GM12878 (cell line): ENCODE measurements at regions not wholly inside any gene's neighbourhood (a gene's known extent, or its start where the extent isn't known, plus 50 kb on each side); places are given as distances from the start of the nearest gene placed in this dataset.

ENCODE experiments used
- ATAC-seq: fragments of 200-7000 bp; cut with Tn5 transposase; 3 replicates; pipeline ENCODE4 v1.9.1; 2020; ENCODE audit warnings: mild to moderate bottlenecking, moderate library complexity
- BruUV-seq: library from RNA; stranded (reverse); fragments of 400-500 nt; replicated peaks from 2 replicates; lab custom pipeline; 2021; lab: Mats Ljungman, UMichigan
- CTCF ChIA-PET: fragments of 300-600 bp; sonication (Branson Sonifier 250); formaldehyde crosslinking; extraction: SDS; loops from one replicate; lab custom pipeline; 2021; ENCODE audit warnings: inconsistent platforms; lab: Yijun Ruan, JAX
- POLR2A ChIA-PET: fragments of 350-600 bp; formaldehyde crosslinking; extraction: SDS; loops from one replicate; lab custom pipeline; 2021; ENCODE audit warnings: inconsistent platforms; lab: Charles Lee
- RAD21 ChIA-PET: fragments of 300-600 bp; sonication (Branson Sonifier 250); formaldehyde crosslinking; loops from one replicate; lab custom pipeline; 2023; ENCODE audit warnings: antibody characterized with exemption; ENCODE audit not compliant: unreplicated experiment; lab: Charles Lee
- SMC1A ChIA-PET: fragments of 300-600 bp; sonication (Branson Sonifier 250); formaldehyde crosslinking; loops from one replicate; lab custom pipeline; 2023; ENCODE audit not compliant: unreplicated experiment, uncharacterized antibody; lab: Charles Lee
- DNase-seq: peaks from one replicate; pipeline ENCODE4 v3.0.0-alpha.2; 2011; ENCODE audit warnings: low read depth, low spot score
- FAIRE-seq: peaks from 3 replicates; lab custom pipeline; 2011; peaks lifted over from hg19 to GRCh38; lab: Jason Lieb, UNC
- H2AFZ ChIP-seq: 2 replicates; pipeline ENCODE4 v1.6.0; 2011; ENCODE audit warnings: low read depth, low read length, control low read depth; ENCODE audit not compliant: control insufficient read depth
- H3K27ac ChIP-seq: 2 replicates; pipeline ENCODE4 v1.5.1; 2011; ENCODE audit warnings: control low read depth; ENCODE audit not compliant: control insufficient read depth, insufficient read depth
- H3K27me3 ChIP-seq, 2 experiments: replicated peaks in 1 of 2; 2 replicates each; pipeline versions ENCODE4 v1.6.0 to v1.6.1; 2011; ENCODE audit warnings: low read length in 1 of 2; ENCODE audit not compliant: control insufficient read depth in 2 of 2, insufficient read depth in 2 of 2
- H3K36me3 ChIP-seq, 2 experiments: 2 replicates each; pipeline ENCODE4 v1.5.1; 2011; ENCODE audit warnings: low read length in 1 of 2; ENCODE audit not compliant: control insufficient read depth in 2 of 2, insufficient read depth in 2 of 2
- H3K4me1 ChIP-seq: 2 replicates; pipeline ENCODE4 v1.6.1; 2011; ENCODE audit warnings: mild to moderate bottlenecking, low read length, moderate library complexity, mixed read lengths; ENCODE audit not compliant: control insufficient read depth, insufficient read depth
- H3K4me2 ChIP-seq: 2 replicates; pipeline ENCODE4 v1.6.0; 2011; ENCODE audit warnings: control low read depth; ENCODE audit not compliant: control insufficient read depth, insufficient read depth
- H3K4me3 ChIP-seq: fragments of 200-600 bp; sonication (generic); 2 replicates; pipeline ENCODE4 v1.5.1; 2016
- H3K79me2 ChIP-seq: 2 replicates; pipeline ENCODE4 v1.6.0; 2011; ENCODE audit warnings: low read length; ENCODE audit not compliant: control insufficient read depth, insufficient read depth
- H3K9ac ChIP-seq: 2 replicates; pipeline ENCODE4 v1.8.0; 2011; ENCODE audit warnings: low read length, control low read depth, mixed read lengths; ENCODE audit not compliant: control insufficient read depth, insufficient read depth
- H3K9me3 ChIP-seq: replicated peaks from 3 replicates; pipeline ENCODE4 v1.5.1; 2011; ENCODE audit warnings: mild to moderate bottlenecking, low read length; ENCODE audit not compliant: control insufficient read depth, insufficient read depth
- H4K20me1 ChIP-seq: 2 replicates; pipeline ENCODE4 v1.6.0; 2011; ENCODE audit not compliant: control insufficient read depth, insufficient read depth
- CHD2 ChIP-seq: IDR thresholded peaks from 2 replicates; pipeline ENCODE4 v1.6.1; 2011; ENCODE audit warnings: low read depth, low read length, improper control_type of control experiment, borderline replicate concordance
- IRF4 ChIP-seq: IDR thresholded peaks from 2 replicates; pipeline ENCODE4 v1.6.1; 2011; ENCODE audit warnings: low read depth, low read length
- LARP7 ChIP-seq: fragments of 450-650 bp; IDR thresholded peaks from 2 replicates; pipeline ENCODE4 v1.6.1; 2017; ENCODE audit warnings: mild to moderate bottlenecking
- RAD21 ChIP-seq: IDR thresholded peaks from 2 replicates; pipeline ENCODE4 v1.6.1; 2011; ENCODE audit warnings: mild to moderate bottlenecking, low read depth, low read length, moderate library complexity; ENCODE audit not compliant: insufficient read depth
- RCOR1 ChIP-seq: conservative IDR thresholded peaks from 2 replicates; pipeline ENCODE4 v1.6.1; 2012; ENCODE audit warnings: low read depth, low read length, improper control_type of control experiment
- SMAD1 ChIP-seq: fragments of 450-650 bp; IDR thresholded peaks from 2 replicates; pipeline ENCODE4 v1.6.1; 2018; ENCODE audit warnings: mild to moderate bottlenecking, low read depth; ENCODE audit not compliant: partially characterized antibody
- WGBS: methylation state at CpG from one replicate; pipeline ENCODE4 v1.1.6; 2016; ENCODE audit warnings: low lambda C conversion rate; ENCODE audit not compliant: insufficient replicate concordance, insufficient coverage; ENCODE audit errors: missing lambda C conversion rate; 5-methylcytosine and 5-hydroxymethylcytosine counted together
- in situ Hi-C: fragments of 300-500 bp; cut with MboI; formaldehyde crosslinking; loops from 9 replicates; pipeline ENCODE4 v1.14.3; 2018; ENCODE audit warnings: mixed read lengths
- intact Hi-C: fragments of 100-400 bp; cut with micrococcal nuclease; formaldehyde crosslinking; loops from one replicate; pipeline ENCODE4 v1.14.2; 2022; ENCODE audit not compliant: unreplicated experiment
- TF ChIP-seq, protein P1 (sequence below): IDR thresholded peaks from 2 replicates; pipeline ENCODE4 v1.6.1; 2012; ENCODE audit warnings: low read depth, low read length, improper control_type of control experiment
- TF ChIP-seq, protein P2 (sequence below): fragments of 450-650 bp; IDR thresholded peaks from 2 replicates; pipeline ENCODE4 v1.6.1; 2018; ENCODE audit warnings: mild to moderate bottlenecking, low read depth, moderate library complexity; ENCODE audit not compliant: partially characterized antibody
- TF ChIP-seq, protein P3 (sequence below): fragments of 150-350 bp; IDR thresholded peaks from 2 replicates; pipeline ENCODE4 v1.6.1; 2014; ENCODE audit warnings: mild to moderate bottlenecking, low read depth, low read length

DNA sequence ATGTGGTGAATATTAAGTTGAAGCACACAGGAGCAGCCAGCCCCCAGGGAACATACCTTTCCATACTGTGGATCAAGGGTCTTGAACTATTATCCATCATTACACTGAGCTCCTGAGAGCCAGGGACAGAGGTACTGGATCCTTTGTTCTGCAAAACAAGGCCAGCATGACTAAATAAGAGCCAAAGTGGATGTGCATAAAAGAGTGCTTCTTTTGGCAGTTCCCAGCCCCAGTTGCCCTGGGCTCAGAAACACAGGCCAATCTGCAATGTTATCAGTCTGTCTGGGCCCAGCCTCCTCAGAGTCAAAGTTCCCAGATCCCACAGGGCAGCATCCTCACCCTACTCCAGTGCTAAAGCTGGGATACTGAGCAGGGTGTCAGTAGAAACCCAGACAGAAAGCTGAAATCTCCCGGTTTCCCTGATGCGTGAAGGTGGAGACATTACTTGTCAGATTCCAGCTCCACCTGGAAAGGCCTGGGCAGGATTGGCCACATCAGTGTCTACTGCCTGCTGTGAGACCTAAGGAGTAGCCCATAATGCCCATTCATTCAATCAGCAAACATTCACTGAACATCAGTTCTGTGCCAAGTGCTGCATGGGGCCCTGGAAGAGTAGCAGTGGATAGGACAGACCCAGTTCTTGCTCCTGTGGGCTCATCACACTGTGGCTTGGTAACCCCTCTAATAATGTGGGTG is 342.7 kb downstream of the CXCL12 start:
- Histone ChIP-seq H3K9ac (no peak overlapping the region), H3K4me1 (no peaks in the 10 kb centered on the region), H3K27ac (no peak overlapping the region), H3K4me2 (no peak overlapping the region), H3K4me3 (no peak overlapping the region), H3K27me3 (no peaks in the 10 kb centered on the region), H4K20me1 (no peaks in the 10 kb centered on the region), H3K36me3 (no peaks in the 10 kb centered on the region), H3K79me2 (no peaks in the 10 kb centered on the region), H3K9me3 (no peaks in the 10 kb centered on the region), H2AFZ (no peak overlapping the region)
- ChIA-PET POLR2A (no interaction called here), SMC1A (no interaction called here), CTCF (no interaction called here), RAD21 (no interaction called here)
- intact Hi-C loops (no loop called here), in situ Hi-C loops (no loop called here)
- no TSS peak for BruUV-seq
- TF ChIP-seq IRF4 (no peak), SMAD1 (no peak), CHD2 (no peak), LARP7 (no peak), RCOR1 (no peak), RAD21 (no peak)
- TF ChIP-seq, protein P1, sequence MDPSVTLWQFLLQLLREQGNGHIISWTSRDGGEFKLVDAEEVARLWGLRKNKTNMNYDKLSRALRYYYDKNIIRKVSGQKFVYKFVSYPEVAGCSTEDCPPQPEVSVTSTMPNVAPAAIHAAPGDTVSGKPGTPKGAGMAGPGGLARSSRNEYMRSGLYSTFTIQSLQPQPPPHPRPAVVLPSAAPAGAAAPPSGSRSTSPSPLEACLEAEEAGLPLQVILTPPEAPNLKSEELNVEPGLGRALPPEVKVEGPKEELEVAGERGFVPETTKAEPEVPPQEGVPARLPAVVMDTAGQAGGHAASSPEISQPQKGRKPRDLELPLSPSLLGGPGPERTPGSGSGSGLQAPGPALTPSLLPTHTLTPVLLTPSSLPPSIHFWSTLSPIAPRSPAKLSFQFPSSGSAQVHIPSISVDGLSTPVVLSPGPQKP, result no peak
- TF ChIP-seq, protein P2, sequence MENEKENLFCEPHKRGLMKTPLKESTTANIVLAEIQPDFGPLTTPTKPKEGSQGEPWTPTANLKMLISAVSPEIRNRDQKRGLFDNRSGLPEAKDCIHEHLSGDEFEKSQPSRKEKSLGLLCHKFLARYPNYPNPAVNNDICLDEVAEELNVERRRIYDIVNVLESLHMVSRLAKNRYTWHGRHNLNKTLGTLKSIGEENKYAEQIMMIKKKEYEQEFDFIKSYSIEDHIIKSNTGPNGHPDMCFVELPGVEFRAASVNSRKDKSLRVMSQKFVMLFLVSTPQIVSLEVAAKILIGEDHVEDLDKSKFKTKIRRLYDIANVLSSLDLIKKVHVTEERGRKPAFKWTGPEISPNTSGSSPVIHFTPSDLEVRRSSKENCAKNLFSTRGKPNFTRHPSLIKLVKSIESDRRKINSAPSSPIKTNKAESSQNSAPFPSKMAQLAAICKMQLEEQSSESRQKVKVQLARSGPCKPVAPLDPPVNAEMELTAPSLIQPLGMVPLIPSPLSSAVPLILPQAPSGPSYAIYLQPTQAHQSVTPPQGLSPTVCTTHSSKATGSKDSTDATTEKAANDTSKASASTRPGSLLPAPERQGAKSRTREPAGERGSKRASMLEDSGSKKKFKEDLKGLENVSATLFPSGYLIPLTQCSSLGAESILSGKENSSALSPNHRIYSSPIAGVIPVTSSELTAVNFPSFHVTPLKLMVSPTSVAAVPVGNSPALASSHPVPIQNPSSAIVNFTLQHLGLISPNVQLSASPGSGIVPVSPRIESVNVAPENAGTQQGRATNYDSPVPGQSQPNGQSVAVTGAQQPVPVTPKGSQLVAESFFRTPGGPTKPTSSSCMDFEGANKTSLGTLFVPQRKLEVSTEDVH, result no peak
- TF ChIP-seq, protein P3, sequence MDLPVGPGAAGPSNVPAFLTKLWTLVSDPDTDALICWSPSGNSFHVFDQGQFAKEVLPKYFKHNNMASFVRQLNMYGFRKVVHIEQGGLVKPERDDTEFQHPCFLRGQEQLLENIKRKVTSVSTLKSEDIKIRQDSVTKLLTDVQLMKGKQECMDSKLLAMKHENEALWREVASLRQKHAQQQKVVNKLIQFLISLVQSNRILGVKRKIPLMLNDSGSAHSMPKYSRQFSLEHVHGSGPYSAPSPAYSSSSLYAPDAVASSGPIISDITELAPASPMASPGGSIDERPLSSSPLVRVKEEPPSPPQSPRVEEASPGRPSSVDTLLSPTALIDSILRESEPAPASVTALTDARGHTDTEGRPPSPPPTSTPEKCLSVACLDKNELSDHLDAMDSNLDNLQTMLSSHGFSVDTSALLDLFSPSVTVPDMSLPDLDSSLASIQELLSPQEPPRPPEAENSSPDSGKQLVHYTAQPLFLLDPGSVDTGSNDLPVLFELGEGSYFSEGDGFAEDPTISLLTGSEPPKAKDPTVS, result no peak
- WGBS, result 93% methylated on average over 2 of the region's 2 CpGs
- DNase-seq (no peak), ATAC-seq (no peak), FAIRE-seq (no peak)
